GM21529 (cell line): ENCODE measurements at regions not wholly inside any gene's neighbourhood (a gene's known extent, or its start where the extent isn't known, plus 50 kb on each side); places are given as distances from the start of the nearest gene placed in this dataset.
A peak's percentile ranks its signal among the peaks of the same experiment; 100 is the strongest.
"Not testable (repeated sequence)": the region's sequence is repeated elsewhere in the genome, so short reads cannot be mapped to it uniquely, and the experiment has no call there.

Source experiments
- ATAC-seq: cut with Tn5 transposase; IDR thresholded peaks from one replicate; pipeline ENCODE4 v1.9.1; 2021; ENCODE audit not compliant: unreplicated experiment

GRCh38 chr5:58308384-58308783 lies 151.5 kb downstream of the PLK2 start:
- ATAC-seq = not testable (repeated sequence)

GRCh38 chr5:58300346-58300895 lies 159.5 kb downstream of the PLK2 start:
- no peak for ATAC-seq

GRCh38 chr5:58299256-58299655 lies 160.6 kb downstream of the PLK2 start:
- no peak for ATAC-seq

GRCh38 chr5:58294598-58295305 lies 165.1 kb downstream of the PLK2 start:
- peak; percentile 65 for ATAC-seq

- not testable (repeated sequence) for ATAC-seq
Observed at GRCh38 chr5:58288275-58288674, 171.6 kb downstream of the PLK2 start.

- ATAC-seq = no peak
Observed at GRCh38 chr5:58286741-58287140, 173.1 kb downstream of the PLK2 start.

- ATAC-seq = no peak
Observed at GRCh38 chr5:58285900-58286299, 174.0 kb downstream of the PLK2 start.

GRCh38 chr5:58284886-58285285 lies 175.0 kb downstream of the PLK2 start:
- ATAC-seq = no peak

- no peak for ATAC-seq
Observed at GRCh38 chr5:58281189-58281588, 178.7 kb downstream of the PLK2 start.

- no peak for ATAC-seq
Observed at GRCh38 chr5:58279259-58279658, 180.6 kb downstream of the PLK2 start.

- ATAC-seq = no peak
Observed at GRCh38 chr5:58276431-58276830, 183.5 kb downstream of the PLK2 start.

- ATAC-seq = no peak
Observed at GRCh38 chr5:58275516-58275915, 184.4 kb downstream of the PLK2 start.

GRCh38 chr5:58274191-58274590 lies 185.7 kb downstream of the PLK2 start:
- ATAC-seq = no peak

GRCh38 chr5:58273711-58274110 lies 186.2 kb downstream of the PLK2 start:
- ATAC-seq = no peak

- no peak for ATAC-seq
Observed at GRCh38 chr5:58268268-58268667, 191.6 kb downstream of the PLK2 start.

- ATAC-seq = no peak
Observed at GRCh38 chr5:58266402-58266801, 193.5 kb downstream of the PLK2 start.

- no peak for ATAC-seq
Observed at GRCh38 chr5:58265246-58265930, 194.5 kb downstream of the PLK2 start.

- ATAC-seq = no peak
Observed at GRCh38 chr5:58264276-58264675, 195.6 kb downstream of the PLK2 start.

GRCh38 chr5:58263296-58263695 lies 196.6 kb downstream of the PLK2 start:
- no peak for ATAC-seq

GRCh38 chr5:58262226-58262625 lies 197.7 kb downstream of the PLK2 start:
- ATAC-seq = no peak

- ATAC-seq = no peak
Observed at GRCh38 chr5:58261605-58262004, 198.3 kb downstream of the PLK2 start.

GRCh38 chr5:58260243-58260642 lies 199.6 kb downstream of the PLK2 start:
- no peak for ATAC-seq
